Suppressor macrophage treated with lipopolysaccharide for 4 hours (primary cell): ENCODE measurements at regions not wholly inside any gene's neighbourhood (a gene's known extent, or its start where the extent isn't known, plus 50 kb on each side); places are given as distances from the start of the nearest gene placed in this dataset.

Experiments
- DNase-seq: peaks from one replicate; pipeline ENCODE4 v3.0.0-alpha.2; 2020

DNA sequence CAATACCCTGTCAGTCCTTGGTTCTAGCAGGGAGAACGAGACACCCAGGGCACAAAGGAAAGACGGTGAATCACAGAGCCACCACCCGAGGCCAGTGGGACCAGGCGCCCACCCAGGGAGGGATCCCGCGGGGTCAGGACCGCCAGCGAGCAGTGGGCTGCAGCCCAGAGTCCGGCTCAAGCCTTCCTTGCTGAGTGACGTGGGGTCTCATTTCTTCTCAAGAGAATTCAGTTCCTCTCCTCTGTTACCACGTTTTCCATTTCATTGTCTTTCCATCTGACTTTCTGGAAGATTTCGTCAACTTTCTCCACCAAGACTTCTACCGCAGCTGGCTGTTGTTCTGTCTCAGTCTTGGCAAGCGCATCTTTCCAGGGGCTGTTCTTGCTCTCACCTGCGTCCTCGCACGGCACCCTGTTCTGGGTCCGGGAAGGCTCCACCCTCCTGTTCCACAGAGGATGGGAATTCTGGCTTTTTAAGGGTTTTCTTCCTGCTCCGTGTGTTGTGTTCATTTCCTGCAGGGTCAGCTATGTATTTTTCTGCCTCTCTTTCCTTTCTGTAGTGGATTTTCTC is 248.6 kb downstream of the NDUFA10 start:
- DNase-seq: no peak

DNA sequence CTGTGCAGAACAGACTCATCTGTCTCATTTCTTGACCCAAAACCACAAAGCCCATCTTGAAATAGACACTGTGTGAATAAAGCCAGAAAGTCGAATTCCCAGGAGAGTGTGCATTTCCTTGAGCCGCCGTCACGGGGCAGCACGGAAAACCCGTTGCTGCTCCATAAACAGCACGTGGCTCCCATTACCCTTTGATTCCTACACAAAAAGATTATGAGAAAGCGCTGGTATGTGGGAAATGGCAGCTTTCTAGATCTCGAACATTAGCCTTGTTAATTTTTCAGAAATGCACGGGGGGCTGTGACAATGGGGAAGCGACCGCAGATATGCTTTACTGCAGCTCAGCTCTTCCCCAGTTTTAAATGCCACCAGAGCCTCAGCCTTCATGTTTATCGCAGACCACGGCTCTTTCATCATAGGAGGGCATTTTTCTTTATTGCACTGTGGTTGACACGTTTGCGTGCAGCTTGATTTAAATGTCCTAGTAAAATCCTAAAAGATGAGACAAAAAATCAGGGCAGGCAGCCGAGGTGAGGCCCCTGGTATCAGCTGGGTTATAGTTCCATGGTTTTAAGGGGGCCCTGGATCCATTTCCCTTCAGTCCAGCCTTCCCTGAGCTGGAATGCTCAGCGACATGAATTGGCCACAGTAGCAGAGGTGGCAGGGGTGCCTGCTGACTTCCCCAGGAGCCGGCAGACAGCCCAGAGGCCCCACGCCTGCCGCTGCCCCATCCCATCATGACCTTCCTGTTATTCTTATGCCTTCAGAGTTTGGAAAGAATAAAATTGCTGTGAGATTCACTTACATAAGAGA is 249.3 kb downstream of the NDUFA10 start:
- no peak for DNase-seq

DNA sequence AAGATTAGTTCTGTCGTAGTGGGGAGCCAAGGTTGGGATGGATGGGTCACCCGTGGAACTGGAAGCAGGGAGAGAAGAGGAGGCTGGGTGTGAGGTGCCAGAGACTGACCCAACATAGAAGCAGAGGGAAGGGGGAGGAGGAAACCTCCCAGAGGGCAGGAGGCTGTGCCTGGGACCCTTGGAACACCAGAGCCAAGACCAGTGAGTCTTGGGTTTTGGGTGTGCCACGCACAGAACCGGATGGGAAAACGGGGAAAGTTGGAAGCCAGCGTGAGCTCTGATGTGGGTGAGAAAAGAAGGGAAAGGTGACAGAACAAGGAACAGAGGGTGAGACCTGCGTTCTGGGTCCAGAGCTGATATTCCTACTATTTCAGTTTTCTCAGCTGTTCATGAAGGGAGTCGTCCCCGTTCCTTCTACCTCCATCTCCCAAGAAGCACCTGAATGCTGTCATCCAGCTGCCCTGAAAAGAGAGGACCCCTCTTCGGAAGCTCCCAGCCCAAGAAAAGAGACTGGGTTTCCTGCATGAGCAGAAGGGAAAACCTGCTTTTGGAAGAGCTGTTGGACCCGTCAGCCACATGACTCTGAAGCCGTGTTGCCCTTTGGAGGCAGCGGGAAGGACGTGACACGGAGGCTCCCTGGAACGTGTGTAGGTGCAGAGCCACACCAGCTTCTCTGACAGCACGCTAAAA is 250.1 kb downstream of the NDUFA10 start:
- no peak for DNase-seq

DNA sequence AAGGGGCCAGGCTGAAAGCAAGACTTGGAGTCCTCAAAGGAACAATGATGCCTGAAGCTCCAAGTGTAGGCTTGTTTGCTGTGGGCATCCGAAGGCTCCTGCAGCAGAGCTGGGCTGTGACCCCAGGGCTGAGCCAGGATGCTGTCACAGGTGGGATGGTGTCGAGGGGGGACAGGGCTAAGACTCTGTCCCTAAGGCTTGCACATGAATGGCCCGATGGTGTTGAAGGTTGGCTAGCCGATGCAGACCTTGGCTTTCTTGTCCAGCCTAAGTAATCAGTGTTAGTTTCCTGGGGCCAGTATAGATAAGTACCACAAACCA is 251.0 kb downstream of the NDUFA10 start:
- DNase-seq: no peak

DNA sequence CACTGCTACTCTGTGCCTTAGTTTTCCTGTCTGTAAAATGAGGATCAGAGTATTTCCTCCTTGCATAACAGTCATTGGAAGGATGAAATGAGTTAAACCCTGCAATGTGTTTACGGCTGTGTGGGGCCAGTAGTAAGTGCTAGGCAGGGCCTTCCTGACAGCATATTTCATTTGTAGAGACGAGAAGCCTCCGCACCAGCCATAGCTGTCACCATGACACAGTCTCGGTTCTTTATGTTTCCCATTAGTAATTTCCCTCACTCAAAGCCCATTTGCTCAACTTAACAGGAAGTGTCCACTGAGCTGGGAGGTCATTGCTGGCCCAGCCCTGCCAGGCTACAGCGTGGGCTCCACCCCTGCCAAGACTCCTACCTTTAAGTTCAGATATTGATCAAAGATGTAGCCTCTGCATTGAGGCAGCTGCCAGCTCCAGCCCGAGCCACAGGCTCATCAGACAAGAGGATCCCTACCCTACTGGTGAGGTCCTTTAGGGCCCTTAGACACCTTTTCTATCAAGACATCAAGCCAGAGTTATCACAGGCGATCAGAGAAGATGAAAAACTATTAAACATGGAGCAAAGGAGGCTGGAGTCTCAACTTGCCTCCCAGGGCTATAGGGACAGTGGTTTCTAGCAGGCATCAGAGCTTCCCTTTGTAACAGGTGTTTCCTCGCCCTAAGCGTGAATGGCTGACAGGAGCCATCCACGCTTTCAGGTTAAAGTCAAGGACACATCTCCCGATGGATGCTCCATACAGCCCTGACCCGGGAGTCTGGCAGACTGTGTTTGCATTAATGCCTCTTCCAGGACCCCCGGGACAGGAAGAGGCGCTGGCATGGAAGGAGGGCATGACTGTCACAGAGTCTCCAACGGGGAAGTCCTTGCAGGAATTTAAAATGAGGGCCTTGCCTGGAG is 251.7 kb downstream of the NDUFA10 start:
- DNase-seq: no peak

DNA sequence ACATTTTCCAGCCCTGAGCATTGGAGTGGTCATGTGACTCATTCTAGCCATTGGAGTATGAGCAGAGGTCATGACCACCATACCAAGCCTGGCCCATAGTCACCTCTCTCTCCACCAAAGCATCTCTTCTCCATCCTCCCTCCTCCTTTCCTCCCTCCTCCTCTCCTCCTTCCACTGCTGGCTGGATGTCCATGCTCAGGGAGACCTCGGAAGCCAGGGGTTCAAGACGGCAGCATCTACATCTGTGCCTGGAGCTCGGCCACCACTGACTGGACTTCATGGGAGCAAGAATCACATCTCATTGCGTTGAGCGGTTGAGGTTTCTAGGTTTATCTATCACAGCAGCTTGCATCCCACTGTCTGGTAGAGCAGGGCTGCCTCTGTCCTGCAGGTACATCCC is 252.4 kb downstream of the NDUFA10 start:
- DNase-seq: no peak

DNA sequence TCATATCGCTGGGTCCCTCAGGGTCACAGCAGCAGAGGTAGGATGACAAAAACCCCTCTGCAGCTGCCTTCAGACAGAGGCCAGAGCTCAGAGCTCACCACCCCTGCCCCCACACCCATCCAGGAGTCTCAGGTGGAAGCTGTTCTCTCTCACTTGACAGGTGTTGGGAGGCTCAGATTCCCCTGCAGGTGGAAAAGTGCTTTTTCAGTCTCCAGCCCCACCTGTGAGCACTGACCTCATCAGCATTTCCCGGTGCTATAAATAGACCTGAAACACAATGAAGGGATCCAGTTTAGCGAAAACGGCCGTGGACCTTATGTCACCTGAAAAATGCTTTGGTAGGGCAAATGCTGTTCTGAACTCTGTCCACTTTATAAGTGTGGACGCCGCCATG is 254.9 kb downstream of the NDUFA10 start:
- no peak for DNase-seq

DNA sequence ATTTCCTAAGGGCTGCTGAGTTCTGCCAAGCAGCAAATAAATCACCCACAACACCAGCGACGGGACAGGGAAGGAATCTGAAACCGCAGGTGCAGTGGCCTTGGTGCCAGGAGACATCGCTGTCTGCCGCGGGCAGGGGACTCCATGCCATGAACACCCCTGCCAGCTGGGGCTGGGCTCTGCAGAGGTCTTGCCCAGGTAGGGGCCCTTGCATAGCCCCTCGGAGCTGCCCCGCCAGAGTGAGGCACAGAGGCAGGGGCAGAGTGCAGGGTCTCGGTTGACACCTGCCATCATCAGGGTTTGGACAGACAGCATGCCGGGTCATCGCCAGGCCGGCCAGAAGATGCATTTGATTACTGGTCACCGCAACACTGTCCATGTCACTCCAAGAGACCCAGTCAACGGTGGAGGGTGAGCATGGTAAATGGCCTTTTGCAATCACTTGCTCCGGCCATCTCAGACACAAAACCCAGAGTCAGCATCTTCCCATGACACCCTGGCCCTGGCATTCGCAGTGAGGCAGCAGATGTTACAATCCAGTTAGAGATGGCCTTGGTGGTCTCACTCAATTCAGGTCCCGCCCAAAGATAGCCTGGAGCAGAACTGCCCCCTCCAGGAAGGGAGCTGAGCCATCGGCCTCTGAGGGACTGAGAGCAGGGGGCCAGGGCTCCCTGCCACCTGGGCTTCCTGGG is 255.4 kb downstream of the NDUFA10 start:
- DNase-seq: no peak

DNA sequence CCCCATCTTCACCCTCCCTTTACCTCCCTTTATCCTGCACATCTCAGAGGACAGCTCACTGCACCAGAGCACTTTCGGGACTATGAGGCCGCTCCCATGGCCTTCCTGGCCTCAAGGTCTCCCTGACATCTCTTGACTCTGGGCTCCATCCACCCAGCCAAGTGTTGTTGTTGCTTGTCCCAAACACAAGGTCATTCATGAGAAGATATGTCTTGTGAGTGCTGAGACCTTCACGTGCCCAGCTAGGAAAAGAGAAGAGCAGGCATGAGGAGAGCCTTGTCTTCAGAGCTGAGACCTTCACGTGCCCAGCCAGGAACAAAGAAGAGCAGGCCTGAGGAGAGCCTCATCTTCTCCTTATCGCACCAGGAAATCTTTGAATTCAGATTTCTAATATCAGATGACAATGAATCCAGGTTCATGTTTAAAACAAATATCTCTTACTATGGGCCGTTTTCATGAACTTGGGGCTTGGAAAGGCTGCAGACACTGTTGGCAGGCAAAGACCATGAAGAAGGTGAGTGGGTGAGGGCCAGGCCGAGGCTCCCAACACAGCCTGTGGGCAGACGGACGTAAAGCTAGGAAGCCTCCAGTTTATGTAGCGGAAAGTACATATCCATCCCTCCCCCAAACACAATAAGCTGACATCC is 256.1 kb downstream of the NDUFA10 start:
- no peak for DNase-seq

DNA sequence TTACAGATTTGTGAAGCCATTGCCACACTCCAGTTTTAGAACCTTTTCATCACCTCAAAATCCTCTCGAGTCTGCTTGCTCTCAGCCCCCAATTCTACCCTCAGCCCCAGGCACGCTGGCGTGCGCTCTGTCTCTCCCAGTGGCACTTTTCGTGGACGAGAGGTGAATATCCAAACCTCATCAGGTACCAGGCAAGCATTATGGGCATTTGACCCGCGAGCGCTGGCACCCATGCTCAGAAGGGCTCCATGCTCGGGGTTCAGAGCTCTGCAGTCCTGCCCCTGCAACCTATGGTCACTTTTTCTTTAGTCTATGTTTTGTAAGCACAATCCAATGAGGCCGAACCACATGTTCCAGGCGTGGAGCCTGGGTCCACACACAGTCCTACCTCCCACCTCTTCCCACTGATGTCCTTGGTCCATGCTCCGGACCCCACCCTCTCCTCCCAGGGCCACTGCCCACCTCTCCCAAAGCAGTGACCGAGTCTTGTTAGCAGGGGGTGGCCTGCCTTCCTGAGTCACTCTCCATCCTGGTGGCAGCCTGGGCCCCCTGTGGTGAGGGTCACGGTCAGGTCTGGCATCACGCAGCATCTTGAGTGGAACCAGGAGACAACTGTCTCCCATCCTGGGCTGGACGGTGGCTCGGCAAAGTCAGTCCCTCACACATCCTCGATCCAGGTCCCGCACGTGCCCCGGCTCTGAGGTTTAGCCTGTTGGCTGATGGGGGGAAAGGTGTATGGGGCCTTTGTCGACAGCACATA is 256.9 kb downstream of the NDUFA10 start:
- DNase-seq: no peak

DNA sequence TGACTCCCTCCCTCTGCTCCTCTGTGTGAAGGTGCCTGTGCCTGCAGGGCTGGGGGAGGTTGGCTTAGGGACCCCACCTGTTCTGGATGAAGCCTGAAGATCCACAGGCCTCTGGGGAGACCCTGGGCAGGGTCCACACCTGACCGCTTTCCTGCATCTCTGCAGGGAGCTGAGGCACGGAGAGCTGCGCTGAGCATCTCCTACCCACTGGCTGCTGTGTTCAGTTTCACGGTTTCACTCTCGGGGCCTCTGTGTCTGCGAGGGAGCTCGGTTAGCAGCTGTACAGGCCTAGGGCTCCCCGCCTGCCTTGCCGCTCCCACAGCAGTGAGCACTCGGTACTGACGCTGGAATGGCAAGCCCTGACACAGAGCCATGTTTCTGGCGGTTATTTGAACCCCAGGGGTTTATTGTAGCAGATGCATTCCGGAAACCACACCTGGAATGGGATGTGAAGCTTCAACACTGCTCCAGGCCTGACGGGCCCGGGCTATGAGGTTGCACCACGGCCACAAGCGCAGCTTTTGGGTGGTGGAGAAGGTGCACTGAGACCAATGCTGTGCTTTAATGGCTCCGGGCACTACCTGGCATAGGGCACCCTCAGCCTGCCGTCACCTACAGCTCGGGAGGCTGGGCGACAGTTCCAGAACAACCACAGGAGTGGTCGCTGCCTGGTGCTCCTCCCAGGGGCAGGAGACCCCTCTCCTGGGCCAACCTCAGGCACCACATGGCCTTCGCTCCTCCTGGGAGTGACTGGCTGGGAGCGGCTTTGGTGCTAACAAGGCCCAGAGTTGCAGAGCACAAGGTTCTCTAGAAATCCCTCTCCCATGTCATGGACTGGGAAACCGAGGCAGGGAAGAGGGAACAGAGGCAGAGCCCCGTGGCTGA is 257.9 kb downstream of the NDUFA10 start:
- DNase-seq: no peak

DNA sequence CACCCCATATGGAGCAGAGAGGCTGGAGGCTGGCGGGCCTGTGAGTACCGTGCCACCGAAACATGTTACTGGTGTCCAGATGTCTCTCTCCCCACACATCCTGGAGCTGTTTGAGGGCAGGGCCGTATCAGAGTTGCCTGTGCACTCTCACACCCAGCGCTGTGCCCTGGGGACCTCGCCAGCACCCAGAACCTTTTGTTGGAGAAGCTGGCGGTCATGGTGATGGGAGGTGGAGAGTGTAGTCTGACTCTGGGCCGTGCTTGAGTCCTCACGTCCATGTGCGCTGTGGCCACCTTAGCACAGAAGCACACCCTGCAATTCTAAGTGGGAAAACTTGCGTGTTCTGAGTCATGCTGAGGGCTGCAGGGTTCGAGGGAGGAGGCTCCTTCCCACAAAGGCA is 259.2 kb downstream of the NDUFA10 start:
- no peak for DNase-seq

DNA sequence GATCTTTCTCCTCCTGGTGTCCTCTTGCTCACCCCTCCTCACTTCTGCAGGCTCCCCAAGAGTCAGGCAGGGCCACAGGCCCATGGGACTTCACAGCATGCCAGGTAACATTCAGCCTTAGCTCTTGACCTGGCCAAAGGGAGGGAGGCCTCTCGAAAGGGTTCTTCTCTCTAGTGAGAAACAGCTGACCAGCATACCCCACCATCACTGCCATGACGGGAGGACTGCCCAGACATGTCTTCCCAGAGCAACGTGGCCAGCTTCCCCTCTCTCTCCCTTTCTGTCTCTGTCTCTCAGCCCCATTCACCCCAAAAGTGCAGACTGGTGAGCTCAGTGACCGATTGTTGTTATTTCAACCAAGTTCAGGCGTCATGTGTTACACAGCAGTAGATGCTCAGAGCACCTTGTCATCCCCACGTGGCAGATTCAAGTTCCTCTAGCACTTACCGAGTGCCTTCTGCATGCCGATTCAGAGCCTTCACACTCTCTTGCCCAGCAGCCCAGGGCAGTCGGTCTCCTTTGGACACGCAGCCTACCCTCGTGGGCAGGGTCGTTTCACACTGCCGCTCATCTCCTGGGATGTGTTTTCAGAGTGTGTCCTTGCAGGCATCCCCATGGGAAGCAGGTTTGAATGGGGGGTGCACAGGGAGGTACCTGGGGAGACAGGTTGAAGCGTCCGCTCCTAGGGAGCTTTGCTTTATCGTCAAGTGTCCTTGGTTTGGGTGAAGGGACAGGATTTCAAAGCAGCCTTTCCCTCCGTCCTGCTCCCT is 259.9 kb downstream of the NDUFA10 start:
- DNase-seq: no peak

DNA sequence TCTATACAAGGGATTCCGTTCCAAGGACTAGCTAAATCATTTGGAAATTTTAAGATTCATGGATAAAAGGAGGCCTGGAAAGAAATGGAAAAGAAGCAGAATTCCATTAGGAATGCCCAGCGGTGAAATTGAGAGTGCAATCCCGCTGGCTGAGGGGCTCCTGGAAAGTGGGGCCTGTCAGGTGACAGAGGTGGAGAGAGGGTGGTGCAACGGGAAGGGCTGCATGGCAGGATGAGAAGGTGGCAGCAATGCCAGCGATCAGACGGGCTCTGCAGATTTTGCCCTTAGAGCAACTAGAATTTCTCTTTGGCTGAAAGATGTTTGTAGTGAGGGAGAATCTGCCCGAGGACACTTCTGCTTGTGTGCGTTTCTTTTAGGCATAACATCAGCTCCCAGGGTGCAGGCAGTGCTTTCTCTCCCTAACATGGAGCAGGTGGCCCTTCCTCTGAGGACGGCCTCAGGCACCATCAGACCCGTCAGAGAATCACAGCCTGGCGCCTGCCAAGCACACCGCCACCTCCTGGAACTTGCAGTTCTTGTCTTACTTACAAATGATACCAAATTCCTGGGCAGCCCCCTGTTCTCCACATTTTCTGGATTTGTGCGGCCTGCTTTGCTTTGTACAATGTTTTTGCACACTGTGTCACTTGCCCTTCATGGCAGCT is 261.6 kb downstream of the NDUFA10 start:
- no peak for DNase-seq

DNA sequence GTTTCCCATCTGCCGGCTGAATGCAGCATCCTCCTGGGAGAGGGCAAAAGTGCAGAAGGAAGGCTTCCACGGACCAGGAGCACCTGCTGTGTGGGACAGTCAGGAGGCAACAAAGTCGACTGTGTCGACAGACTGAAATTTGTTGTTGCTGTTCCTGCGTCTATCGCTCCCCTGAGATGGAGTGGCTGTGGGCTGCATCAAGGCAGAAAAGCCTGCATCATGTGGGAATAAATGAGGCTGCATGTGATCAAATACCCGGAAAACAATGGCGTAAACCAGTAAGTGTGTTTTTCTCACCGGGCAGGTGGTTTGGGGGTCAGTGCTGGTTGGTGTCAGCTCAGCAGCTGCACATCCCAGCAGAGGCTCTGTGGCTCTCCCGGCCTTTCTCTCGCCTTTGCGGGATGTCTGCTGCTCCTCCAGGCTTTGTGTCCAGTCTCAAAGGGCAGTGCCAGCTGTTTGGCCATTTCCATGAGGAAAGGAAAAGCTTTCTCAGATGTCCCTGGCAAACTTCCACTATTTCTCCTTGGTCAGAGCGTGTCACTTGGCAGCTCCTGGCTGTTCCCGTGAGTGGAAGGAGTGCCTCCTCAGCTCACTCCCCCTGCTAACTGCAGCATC is 262.4 kb downstream of the NDUFA10 start:
- DNase-seq: no peak

DNA sequence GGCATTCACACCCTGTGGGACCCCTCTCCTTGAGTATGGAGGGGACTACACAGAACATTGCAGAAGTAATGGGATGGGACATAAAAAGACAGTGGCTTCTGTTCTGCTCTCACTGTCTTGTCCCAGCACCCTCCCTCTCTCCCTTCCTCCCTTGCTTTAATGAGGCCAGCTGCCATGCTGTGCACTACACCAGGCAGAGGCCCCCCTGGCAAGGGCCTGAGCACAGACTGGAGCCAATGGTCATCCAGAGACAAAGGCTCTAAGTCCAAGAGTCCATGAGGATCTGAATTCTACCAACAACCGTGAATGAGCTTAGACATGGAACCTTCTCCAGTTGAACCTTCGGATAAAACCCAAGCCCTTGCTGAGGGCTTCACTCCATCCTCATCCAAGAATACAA is 263.0 kb downstream of the NDUFA10 start:
- no peak for DNase-seq

DNA sequence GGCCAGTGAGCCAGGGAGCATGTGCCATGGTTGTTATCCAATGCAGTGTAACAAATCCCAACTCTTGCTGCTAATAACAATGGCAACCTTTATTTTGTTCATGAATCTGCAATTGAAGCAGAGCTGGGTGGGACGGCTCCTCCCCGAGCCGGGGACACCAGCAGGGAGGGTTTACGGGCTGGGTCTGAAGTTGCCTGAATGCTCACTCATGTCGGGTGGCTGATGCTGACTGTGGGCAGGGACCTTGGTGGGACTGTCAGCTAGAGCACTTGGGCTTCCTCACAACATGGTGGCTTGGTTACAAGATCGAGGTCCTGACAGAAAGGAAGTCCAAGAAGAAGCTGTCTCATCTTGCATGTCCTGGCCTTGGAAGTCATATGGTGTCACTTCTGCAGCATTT is 264.5 kb downstream of the NDUFA10 start:
- DNase-seq: no peak

DNA sequence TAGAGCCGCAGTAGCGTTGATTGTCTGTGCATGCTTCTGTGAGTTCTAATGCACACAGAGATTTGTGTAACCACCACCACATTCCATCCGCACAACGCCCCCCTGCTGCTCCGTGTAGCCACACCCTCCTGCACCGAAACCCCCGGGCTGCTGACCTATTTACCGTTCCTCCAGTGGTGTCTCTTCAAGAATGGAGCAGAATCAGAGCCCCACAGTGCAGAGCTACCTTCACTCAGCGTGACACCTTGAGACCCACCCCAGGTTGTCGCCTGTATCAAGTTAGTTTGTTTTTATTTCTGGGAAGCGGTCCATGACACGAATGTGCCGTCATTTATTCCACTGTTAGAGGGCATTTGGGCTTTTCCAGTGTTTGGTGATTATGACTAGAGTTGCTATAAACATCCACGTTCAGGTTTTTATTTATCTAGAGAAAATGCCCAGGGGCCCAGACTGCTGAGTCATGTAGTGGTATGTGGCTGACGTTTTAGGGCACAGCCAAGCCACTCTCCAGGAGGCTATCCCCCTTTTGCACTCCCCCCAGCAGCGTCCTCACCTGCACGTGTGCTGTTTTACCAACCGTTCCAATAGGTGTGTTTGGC is 266.8 kb downstream of the NDUFA10 start:
- DNase-seq: no peak
